ENCODE measurements at regions not wholly inside any gene's neighbourhood (a gene's known extent, or its start where the extent isn't known, plus 50 kb on each side); places are given as distances from the start of the nearest gene placed in this dataset.

GRCh38 chr15:62988701-62989100, 53.8 kb upstream of the TPM1 start:
- Histone ChIP-seq H3K27me3 (no peaks in the 10 kb centered on the region), H3K27ac (no peak overlapping the region), H3K4me3 (no peak overlapping the region), H3K36me3 (no peaks in the 10 kb centered on the region), H3K9me3 (no peaks in the 10 kb centered on the region), H3K4me1 (peaks cover 0 to 6% (median 0%) of the 10 kb centered on the region in 12 donors)
- TF ChIP-seq CTCF (IDR thresholded peaks at IDR 0.05) (no peak), POLR2A (IDR thresholded peaks at IDR 0.05) (no peak)
- no peak for DNase-seq
- 84 to 93% (median 92%) methylated on average over 7 of the region's 7 CpGs for WGBS, 4 donors
- ATAC-seq = no peak
- intact Hi-C loops (cut with DNase I) = loop anchor here in 1 of 10 donors (10.0 kb wide), 1 partner anchor 74 kb away; no protein-coding TSS in a partner anchor

- Histone ChIP-seq H3K27ac (peak overlapping the region in 1 of 12 donors; percentile 38), H3K4me1 (peaks cover 0 to 6% (median 0%) of the 10 kb centered on the region in 12 donors), H3K9me3 (no peaks in the 10 kb centered on the region), H3K36me3 (no peaks in the 10 kb centered on the region), H3K27me3 (no peaks in the 10 kb centered on the region), H3K4me3 (no peak overlapping the region)
- TF ChIP-seq CTCF (IDR thresholded peaks at IDR 0.05) = no peak
- TF ChIP-seq POLR2A (IDR thresholded peaks at IDR 0.05) = no peak
- ATAC-seq = peak in 2 of 4 donors; percentile 12 to 49
- 63 to 72% (median 66%) methylated on average over 10 of the region's 10 CpGs for WGBS, 4 donors
- intact Hi-C loops (cut with DNase I) = loop anchor here in 1 of 10 donors (10.0 kb wide), 1 partner anchor 75 kb away; no protein-coding TSS in a partner anchor
- DNase-seq = no peak
These were observed 53.0 kb upstream of the TPM1 start for GRCh38 chr15:62989366-62990055.

GRCh38 chr15:62991698-62992097, 50.8 kb upstream of the TPM1 start:
- Histone ChIP-seq H3K36me3 (no peaks in the 10 kb centered on the region), H3K27me3 (no peaks in the 10 kb centered on the region), H3K27ac (no peak overlapping the region), H3K4me3 (no peak overlapping the region), H3K4me1 (peaks cover 0 to 6% (median 0%) of the 10 kb centered on the region in 12 donors), H3K9me3 (no peaks in the 10 kb centered on the region)
- ATAC-seq (no peak), DNase-seq (no peak)
- WGBS, 4 donors = 45 to 49% (median 47%) methylated on average over 2 of the region's 2 CpGs
- intact Hi-C loops (cut with DNase I) = no loop called here
- TF ChIP-seq POLR2A (IDR thresholded peaks at IDR 0.05) = no peak
- no peak for TF ChIP-seq CTCF (IDR thresholded peaks at IDR 0.05)

GRCh38 chr15:62992302-62992701, 50.2 kb upstream of the TPM1 start:
- TF ChIP-seq CTCF (IDR thresholded peaks at IDR 0.05) (no peak), POLR2A (IDR thresholded peaks at IDR 0.05) (no peak)
- intact Hi-C loops (cut with DNase I) = no loop called here

More at GRCh38 chr15:62992302-62992701, 50.2 kb upstream of the TPM1 start:
- no peak for DNase-seq
- no peak overlapping the region for H3K27ac ChIP-seq
- H3K27me3 ChIP-seq = no peaks in the 10 kb centered on the region
- WGBS, 4 donors = 82 to 90% (median 86%) methylated on average over 3 of the region's 3 CpGs
- no peaks in the 10 kb centered on the region for H3K36me3 ChIP-seq
- peaks cover 0 to 6% (median 0%) of the 10 kb centered on the region in 12 donors for H3K4me1 ChIP-seq
- H3K9me3 ChIP-seq = no peaks in the 10 kb centered on the region
- H3K4me3 ChIP-seq = no peak overlapping the region
- ATAC-seq = no peak

MicroRNA genes in the stretch of these regions (microRNA counts, 767-probe panel; counts per million panel counts)
- microRNA hsa-miR-190a = 2,054 to 2,237 counts per million in 2 donors

Small RNA genes lying in the stretch of these regions (microRNA-seq; reads per million reads assigned to microRNA genes)
- gene MIR190A = 235 to 437 (median 420) reads per million in 4 donors
- 0 reads per million in 4 donors for gene MIR6085
- gene MIR8067 = 0 reads per million in 4 donors

Measured in heart left ventricle (tissue), 16 donors.